IPS DF 4.7 (cell line): ENCODE measurements at regions not wholly inside any gene's neighbourhood (a gene's known extent, or its start where the extent isn't known, plus 50 kb on each side); places are given as distances from the start of the nearest gene placed in this dataset.

Source experiments
- DNase-seq: peaks from one replicate; pipeline ENCODE4 v3.0.0-alpha.2; 2013; ENCODE audit warnings: low spot score; ENCODE audit errors: extremely low read depth

GRCh38 chr6:3999800-4000661 is 78.9 kb downstream of the FAM217A start:
- no peak for DNase-seq

- no peak for DNase-seq
These were observed 74.7 kb downstream of the FAM217A start for GRCh38 chr6:4004249-4004648.

DNA sequence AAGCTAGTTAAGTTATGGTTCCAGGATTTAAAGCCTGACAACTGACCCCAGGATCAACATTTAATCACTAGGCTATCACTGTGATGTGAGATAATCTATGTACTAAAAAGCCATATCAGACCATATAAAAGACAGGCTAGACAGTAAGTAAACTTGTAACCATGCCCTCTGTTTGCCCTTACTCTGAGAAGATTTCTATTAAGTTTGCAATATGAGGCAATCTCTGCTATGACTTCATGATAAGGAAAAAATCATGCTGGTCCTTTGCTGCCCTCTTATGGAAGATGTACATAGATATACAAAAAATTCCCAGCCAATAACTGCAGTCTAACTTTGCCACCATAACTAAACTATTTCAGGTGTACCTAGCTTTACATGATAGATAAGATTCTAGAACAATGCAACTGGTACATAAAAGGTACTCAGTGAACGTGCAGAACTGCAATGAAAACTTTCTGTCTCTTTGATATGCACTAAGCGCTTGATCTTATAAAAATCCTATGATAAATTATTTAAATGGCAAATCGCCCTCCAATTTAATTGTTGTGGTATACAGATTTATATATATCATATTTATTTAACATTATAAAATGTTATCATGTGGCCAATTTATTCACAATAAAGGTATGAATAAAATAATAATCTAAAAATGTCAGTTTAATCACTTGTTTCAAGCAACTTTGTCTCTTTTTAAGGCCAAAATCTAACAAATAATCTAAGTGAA is 70.5 kb downstream of the FAM217A start:
- no peak for DNase-seq

DNA sequence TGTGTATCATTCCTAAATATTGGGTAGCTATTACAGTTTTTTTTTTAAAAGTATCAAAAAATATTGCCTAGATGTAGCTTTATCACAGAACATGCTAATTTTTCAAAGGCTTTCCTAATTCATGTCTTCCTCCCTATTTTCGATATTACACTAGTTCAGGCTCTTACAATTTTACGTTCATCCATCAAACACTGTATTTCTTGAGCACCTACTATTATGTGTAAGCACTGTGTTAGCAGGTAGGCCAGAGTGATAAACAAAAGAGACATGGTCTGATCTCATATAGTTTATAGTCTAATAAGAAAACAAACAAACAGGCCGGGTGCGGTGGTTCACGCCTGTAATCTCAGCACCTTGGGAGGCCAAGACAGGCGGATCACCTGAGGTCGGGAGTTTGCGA is 69.5 kb downstream of the FAM217A start:
- DNase-seq: no peak

DNA sequence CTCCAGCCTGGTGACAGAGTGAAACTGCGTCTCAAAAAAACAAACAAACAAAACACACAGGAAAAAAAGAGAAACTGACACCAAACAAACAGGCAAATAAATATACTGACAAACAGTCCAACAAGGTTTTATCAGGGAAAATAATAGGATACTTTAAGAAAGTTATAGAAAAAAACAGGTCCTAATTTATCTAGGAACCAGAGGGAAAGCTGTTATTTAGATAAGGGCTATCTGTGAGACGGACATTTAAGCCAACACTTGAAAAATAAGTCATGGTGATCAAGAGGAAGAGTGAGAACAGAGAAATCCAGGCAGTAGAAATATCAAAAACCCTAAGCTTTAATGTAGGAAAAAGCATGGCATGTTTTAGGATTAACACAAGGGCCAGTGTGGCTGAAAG is 68.9 kb downstream of the FAM217A start:
- no peak for DNase-seq

DNA sequence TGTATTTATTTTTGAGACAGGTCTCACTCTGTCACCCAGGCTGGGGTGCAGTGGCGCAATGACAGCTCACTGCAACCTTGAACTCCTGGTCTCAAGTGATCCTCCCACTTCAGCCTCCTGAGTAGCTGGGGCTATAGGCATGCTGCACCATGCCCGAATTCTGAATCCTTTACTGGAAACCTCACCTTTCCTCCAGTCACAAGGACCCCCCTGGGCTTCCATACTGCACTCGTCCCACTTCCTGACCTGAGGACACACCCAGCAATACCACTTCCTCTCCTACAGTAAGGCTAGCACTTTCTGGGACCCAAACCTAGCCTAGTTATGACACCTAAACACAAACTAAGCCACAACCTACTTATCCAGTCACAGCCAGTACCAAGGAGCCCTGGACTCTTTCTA is 68.2 kb downstream of the FAM217A start:
- DNase-seq: no peak

GRCh38 chr6:4012826-4013225 is 66.1 kb downstream of the FAM217A start:
- no peak for DNase-seq

- DNase-seq: no peak
These were observed 61.7 kb downstream of the FAM217A start for GRCh38 chr6:4017058-4017739.

GRCh38 chr6:4017834-4018170 is 61.1 kb downstream of the FAM217A start:
- no peak for DNase-seq

DNA sequence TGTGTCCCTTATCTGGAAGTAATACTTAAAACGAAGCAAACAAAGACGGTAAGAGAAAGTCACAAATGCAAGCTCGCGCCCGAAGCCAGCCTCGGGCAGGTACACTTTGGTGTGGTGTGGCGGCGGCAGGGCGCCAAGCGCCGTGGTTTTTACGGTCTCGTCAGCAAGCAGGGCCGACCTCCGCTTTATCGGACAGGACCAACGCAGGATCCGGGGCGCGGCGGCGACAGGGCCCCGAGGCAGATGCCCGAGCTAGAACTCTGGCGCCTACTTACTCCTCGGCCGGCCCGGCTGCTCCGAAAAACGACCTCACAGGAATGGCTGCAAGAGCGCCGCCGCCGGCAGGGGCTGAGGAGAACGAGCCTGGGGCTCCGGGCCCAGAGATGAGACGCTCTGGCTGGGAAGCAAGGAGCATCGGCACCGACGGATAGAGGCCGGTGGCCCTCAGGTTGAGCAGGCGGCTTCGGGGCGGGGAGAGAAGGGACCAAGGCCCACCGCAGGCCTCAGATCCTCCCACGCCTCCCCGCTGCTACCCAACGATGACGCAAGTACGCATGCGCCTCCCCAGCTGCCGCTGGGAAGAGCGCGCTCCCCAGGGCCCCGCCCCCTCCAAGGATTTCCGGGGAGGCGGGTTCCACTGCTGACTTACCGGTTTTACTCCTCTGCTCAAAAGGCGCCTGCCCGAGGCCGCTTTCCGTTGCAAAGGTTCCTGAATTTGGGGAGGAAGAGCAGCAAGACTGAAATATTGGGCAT is 60.6 kb downstream of the FAM217A start:
- peak; percentile 74 for DNase-seq
